ENCODE measurements at regions not wholly inside any gene's neighbourhood (a gene's known extent, or its start where the extent isn't known, plus 50 kb on each side); places are given as distances from the start of the nearest gene placed in this dataset.
A peak's percentile ranks its signal among the peaks of the same experiment; 100 is the strongest.

DNA sequence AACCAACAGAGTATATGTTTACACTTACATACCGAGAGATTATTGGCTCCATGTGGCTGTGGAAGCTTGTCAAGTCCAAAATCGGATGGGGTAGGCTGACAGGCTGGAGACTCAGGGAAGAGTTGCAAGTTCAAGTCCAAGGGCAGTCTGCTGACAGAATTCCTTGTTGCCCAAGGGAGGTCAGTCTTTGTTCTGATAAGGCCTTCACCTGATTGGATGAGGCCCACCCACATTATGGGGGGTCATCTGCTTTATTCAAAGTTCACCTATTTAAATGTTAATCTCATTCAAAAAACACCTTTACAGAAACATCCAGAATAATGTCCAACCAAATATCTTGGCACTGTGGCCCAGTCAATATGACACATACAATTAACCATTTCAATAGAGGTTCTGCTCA lies 452.4 kb downstream of the KLF12 start:
- CTCF ChIA-PET = no interaction called here
- intact Hi-C loops (cut with micrococcal nuclease; ENCODE audit: unreplicated experiment) = no loop called here
- no peaks in the 10 kb centered on the region for H3K27me3 Mint-ChIP-seq (ENCODE audit: insufficient read depth, unreplicated experiment)

GRCh38 chr13:73681015-73681414 lies 453.2 kb downstream of the KLF12 start:
- Histone ChIP-seq H3K4me3 (ENCODE audit: low read depth, low read length) (no peak overlapping the region), H3K4me1 (peaks cover 20% of the 10 kb centered on the region), H3K9me3 (no peaks in the 10 kb centered on the region), H3K27me3 (replicated peaks; ENCODE audit: control insufficient read depth, insufficient read depth, low read length) (no peaks in the 10 kb centered on the region), H3K36me3 (ENCODE audit: control insufficient read depth, insufficient read depth, low read length) (no peaks in the 10 kb centered on the region)
- DNase-seq = no peak
- Mint-ChIP-seq H3K9me3 (ENCODE audit: unreplicated experiment) (no peaks in the 10 kb centered on the region), H3K4me1 (ENCODE audit: low read depth, unreplicated experiment) (peaks cover 11% of the 10 kb centered on the region), H3K27me3 (ENCODE audit: insufficient read depth, unreplicated experiment) (no peaks in the 10 kb centered on the region), H3K27ac (ENCODE audit: unreplicated experiment) (no peak overlapping the region), H3K36me3 (ENCODE audit: insufficient read depth, unreplicated experiment) (no peaks in the 10 kb centered on the region), H3K4me3 (ENCODE audit: unreplicated experiment) (no peak overlapping the region)
- intact Hi-C loops (cut with micrococcal nuclease; ENCODE audit: unreplicated experiment) = no loop called here
- no peak for TF ChIP-seq CTCF (IDR thresholded peaks at IDR 0.05; ENCODE audit: insufficient read depth in 1 of 2, low read depth in 1 of 2, low read length in 1 of 2, severe bottlenecking in 1 of 2, unreplicated experiment in 1 of 2)
- no TSS peak for BruUV-seq (replicated peaks)
- ChIA-PET CTCF (no interaction called here), POLR2A (no interaction called here)

More for the DNA sequence above, 452.4 kb downstream of the KLF12 start:
- Mint-ChIP-seq H3K4me1 (ENCODE audit: low read depth, unreplicated experiment) (peaks cover 6% of the 10 kb centered on the region), H3K36me3 (ENCODE audit: insufficient read depth, unreplicated experiment) (no peaks in the 10 kb centered on the region), H3K4me3 (ENCODE audit: unreplicated experiment) (no peak overlapping the region), H3K9me3 (ENCODE audit: unreplicated experiment) (no peaks in the 10 kb centered on the region), H3K27ac (ENCODE audit: unreplicated experiment) (no peak overlapping the region)
- Histone ChIP-seq H3K36me3 (ENCODE audit: control insufficient read depth, insufficient read depth, low read length) (no peaks in the 10 kb centered on the region), H3K27me3 (replicated peaks; ENCODE audit: control insufficient read depth, insufficient read depth, low read length) (no peaks in the 10 kb centered on the region), H3K4me1 (peaks cover 12% of the 10 kb centered on the region), H3K4me3 (ENCODE audit: low read depth, low read length) (no peak overlapping the region), H3K9me3 (no peaks in the 10 kb centered on the region)
- BruUV-seq (replicated peaks) = no TSS peak
- DNase-seq = no peak
- POLR2A ChIA-PET = no interaction called here
- no peak for TF ChIP-seq CTCF (IDR thresholded peaks at IDR 0.05; ENCODE audit: insufficient read depth in 1 of 2, low read depth in 1 of 2, low read length in 1 of 2, severe bottlenecking in 1 of 2, unreplicated experiment in 1 of 2)

GRCh38 chr13:73677048-73677601 lies 457.1 kb downstream of the KLF12 start:
- intact Hi-C loops (cut with micrococcal nuclease; ENCODE audit: unreplicated experiment) = no loop called here
- no peaks in the 10 kb centered on the region for H3K36me3 ChIP-seq (ENCODE audit: control insufficient read depth, insufficient read depth, low read length)
- H3K4me1 ChIP-seq = peaks cover 53% of the 10 kb centered on the region
- no peaks in the 10 kb centered on the region for H3K27me3 Mint-ChIP-seq (ENCODE audit: insufficient read depth, unreplicated experiment)
- ChIA-PET POLR2A (no interaction called here), CTCF (no interaction called here)
- no peak for TF ChIP-seq CTCF (IDR thresholded peaks at IDR 0.05; ENCODE audit: insufficient read depth in 1 of 2, low read depth in 1 of 2, low read length in 1 of 2, severe bottlenecking in 1 of 2, unreplicated experiment in 1 of 2)
- no peak overlapping the region for H3K4me3 ChIP-seq (ENCODE audit: low read depth, low read length)
- no peaks in the 10 kb centered on the region for H3K9me3 ChIP-seq
- H3K27me3 ChIP-seq (replicated peaks; ENCODE audit: control insufficient read depth, insufficient read depth, low read length) = no peaks in the 10 kb centered on the region
- peaks cover 23% of the 10 kb centered on the region for H3K4me1 Mint-ChIP-seq (ENCODE audit: low read depth, unreplicated experiment)
- H3K9me3 Mint-ChIP-seq (ENCODE audit: unreplicated experiment) = no peaks in the 10 kb centered on the region
- peak in 1 of 2 experiments; percentile 77 for DNase-seq
- no peak overlapping the region for H3K4me3 Mint-ChIP-seq (ENCODE audit: unreplicated experiment)
- BruUV-seq (replicated peaks) = no TSS peak
- peak overlapping the region; percentile 69 for H3K27ac Mint-ChIP-seq (ENCODE audit: unreplicated experiment)
- peaks cover 5% of the 10 kb centered on the region for H3K36me3 Mint-ChIP-seq (ENCODE audit: insufficient read depth, unreplicated experiment)

Data from Caco-2 (cell line).